Epidermal melanocyte (primary cell): ENCODE measurements at regions not wholly inside any gene's neighbourhood (a gene's known extent, or its start where the extent isn't known, plus 50 kb on each side); places are given as distances from the start of the nearest gene placed in this dataset.

Experiments
- DNase-seq: peaks from one replicate; pipeline ENCODE4 v3.0.0; 2011; ENCODE audit warnings: low spot score; ENCODE audit not compliant: insufficient read length

DNA sequence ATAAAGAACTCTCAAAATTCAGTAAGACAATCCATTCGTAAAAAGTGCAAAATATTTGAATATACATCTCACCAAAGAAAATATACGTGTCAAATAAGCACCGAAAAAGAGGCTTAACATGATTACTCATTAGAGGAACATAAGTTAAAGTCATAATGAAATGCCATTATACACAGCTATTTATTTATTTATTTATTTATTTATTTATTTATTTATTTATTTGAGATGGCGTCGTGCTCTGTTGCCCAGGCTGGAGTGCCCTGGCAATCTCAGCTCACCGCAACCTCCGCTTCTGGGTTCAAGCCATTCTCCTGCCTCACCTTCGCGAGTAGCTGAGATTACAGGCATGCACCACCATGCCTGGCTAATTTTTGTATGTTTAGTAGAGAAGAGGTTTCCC is 203.6 kb upstream of the UBASH3B start:
- DNase-seq = no peak

DNA sequence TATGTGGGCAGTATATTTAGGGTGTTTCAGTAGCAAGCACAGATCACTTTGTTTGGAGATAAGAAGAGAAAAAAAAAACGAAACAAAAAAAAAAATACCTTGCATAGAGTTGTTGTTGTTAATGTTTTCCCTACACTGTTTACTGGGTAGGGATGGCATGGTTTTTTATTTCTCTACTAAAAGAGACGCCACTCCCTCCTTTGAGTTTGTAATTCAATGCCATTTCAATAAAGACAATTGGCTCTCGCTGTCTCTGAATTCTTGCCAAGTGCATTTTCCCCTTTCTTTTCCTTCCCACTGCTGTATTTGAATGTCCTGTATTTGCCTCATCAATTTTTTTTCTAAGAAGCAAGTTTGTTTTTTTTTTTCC is 213.9 kb upstream of the UBASH3B start:
- no peak for DNase-seq

DNA sequence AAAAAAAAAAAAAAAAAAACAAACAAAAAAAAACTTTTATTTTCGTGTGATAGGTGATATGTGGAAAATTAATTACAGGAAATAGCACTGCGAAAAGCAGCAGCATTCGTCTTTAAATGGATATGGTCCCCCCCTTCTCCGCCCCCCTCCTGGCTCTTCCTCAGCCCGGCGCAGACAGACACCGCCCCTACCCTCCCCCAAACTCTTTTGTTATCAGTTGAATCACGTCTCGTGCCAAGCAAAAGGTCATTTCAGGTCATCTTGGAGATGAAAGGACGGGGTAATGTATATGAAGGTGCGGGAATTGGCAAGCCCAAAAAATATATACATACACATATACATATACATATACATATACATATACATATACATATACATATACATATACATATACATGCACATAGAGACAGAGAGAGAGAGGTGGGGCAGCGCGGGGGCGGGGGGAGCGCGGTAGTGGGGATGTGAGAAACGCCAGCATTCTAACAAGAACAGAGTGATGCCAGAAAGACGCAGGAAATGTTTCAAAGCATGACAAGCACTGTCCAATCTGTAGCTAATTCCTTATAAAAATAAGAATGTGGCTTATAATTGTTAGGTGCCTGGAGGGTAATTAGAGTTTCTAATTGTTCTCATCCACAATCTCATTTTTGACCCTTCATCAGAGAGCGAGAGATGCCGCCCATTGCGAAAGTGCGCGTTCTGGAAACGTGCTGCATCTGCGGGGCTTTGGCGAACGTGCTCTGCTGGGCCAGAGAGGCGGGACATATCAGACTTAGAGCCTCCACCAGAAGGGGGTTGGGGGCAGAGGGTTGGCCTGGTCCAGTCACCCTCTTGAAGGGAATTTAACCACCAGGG is 214.5 kb upstream of the UBASH3B start:
- no peak for DNase-seq

DNA sequence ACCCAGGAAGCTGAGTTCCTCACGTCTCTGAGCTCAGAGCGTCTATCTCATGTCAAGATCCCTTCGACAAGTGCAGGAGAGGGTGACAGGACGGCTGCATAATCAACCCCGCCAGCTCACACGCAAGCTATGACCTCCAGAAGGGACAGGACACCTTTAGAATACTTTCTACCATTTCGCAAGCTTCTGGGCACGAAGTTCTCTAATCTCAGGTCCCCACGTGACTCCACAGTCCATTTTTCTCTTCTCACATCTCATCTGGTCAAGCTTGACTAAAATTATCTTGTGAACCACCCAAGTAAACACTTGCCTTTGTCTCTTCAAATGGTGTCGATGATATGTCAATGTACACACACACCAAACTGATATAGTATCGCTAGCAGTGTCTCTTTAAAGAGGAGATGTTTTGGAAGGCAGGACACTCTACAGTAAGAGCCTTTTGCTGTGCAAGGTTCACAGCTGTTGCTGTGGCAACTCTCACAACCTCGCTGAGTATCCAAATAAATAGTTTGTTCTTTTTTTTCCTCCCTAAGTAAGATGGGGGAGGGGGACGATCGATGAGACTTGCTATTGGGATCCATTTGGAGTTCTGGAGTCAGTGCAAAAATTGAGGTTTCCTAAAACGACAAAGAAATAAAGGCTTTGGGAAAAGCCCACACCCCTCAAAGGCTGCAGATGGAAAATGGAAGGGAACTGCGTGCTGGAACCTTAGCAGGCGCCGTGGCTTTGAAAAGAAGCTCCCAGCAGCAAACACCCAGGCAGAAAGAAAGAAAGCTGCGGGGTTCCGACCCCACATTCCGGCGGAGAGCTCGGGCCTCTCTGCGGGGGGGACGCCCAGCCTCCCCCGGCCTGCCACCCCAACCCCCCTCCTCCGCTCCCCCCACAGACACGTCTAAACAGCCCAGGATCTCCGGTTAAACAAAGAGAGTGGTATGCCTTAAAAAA is 215.4 kb upstream of the UBASH3B start:
- no peak for DNase-seq

DNA sequence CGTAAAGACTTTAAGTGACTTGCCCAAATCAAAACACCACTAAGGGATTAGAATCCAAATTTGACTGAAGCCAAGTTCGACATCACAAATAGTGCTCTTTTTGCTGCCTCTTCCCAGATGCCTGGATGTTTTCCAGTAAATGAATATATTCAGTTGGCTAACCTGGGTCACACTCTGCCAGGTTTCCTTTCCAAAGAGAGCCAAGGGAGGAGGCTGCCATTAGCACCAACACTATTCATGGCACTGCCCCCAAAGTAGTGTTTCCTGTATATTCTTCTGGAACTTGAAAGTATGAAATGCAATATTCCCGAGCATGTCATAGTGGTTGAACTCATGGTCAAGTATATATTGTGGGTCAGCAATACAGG is 219.3 kb upstream of the UBASH3B start:
- no peak for DNase-seq

DNA sequence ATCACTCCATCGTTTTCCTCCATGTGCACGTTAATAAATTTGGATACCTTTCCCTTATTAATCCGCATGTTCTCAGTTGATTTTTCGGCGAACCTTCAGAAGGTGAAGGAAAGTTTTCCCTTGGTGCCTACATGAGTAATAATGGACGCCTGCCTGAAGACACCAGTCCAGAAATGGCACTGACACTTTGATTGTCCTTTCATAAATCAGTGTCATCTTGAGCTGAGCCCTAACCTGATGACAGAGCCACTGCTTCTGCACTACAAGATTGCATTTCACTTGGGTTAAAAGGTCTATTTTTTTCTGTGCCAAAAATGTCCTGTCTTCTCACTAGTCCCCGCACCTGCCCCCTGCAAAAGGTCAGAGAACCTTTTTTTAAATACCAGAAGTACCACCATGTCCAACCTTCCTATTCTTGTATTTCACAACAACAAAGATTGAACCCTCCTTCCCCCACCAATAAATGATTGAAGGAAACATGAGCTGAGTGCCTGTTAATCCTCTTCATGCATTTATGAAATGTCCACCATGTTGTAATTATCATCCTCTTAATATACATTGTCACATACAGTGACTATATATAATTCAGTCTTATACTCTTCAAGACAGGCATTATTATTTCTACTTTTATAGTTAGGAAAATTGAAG is 219.9 kb upstream of the UBASH3B start:
- DNase-seq = no peak

DNA sequence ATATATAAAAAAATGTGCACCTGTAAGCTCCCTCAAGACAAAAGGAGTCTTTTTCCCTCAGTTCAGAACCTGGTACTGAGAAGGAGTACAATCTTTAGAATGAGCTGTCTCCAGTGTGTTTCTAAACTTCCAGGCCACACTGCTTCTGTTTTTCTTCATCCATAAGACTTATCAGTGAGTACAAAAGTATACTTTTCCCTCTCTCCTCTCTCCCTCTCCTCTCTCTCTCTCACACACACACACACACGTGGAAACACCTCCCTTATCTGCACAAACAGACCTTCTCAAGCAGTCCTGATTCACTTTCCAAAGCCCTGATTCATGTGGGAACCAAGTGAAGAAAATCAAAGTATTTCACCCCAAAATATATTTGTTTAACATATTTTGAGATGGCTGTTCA is 220.7 kb upstream of the UBASH3B start:
- DNase-seq = no peak

DNA sequence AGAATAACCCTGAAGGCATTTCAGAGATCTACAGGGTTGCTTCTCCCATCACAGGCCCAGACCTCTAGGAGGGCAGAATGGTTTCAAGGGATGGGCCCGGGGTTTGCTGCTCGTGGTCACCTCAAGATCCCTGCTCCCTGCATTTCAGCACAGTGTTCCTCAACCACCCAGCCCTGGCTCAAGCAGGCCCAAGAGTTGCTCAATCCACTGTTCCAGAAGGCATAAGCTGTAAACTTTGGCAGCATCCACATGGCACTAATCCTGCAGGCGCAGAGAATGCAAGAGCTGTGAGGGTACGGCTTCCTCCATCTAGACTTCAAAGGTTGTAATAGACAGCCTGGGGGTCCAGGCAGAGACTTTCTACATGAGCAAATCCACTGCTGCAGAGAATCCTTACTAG is 225.0 kb upstream of the UBASH3B start:
- no peak for DNase-seq

DNA sequence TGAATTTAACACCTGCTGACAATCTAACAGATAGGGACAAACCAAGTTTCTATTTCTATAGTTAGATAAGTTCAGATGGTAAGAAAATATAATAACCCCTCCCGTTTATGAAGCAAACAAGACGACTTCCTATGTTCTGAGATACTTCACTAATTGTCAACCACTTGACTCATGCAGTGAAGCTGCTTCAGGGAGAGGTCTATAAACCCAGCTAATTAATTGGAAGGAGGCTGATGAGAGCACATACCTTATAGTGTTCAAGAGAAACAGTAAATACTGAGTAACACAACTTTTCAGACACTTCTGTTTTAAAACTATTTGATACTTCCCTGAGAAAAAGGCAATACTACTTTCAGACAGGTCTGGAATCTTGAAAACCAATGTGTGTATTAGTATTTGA is 229.4 kb upstream of the UBASH3B start:
- no peak for DNase-seq

DNA sequence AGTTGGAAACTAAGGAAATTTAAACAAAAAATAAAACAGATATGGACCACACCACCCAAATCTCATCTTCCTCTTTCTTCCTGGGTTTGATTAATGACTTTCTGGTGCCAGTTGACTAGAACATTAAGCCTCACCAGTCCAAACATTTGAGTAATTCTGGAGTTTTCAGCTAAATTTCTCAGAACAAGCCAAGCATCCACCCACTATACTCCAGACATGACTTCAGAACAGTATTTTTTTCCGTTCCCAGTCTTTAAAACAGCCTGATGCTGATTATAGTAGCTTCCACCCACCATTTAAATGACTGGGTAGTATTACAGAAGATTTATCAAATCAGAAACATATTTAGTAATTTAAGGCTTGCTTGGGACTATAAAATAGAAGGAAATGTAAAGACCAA is 230.9 kb upstream of the UBASH3B start:
- no peak for DNase-seq

DNA sequence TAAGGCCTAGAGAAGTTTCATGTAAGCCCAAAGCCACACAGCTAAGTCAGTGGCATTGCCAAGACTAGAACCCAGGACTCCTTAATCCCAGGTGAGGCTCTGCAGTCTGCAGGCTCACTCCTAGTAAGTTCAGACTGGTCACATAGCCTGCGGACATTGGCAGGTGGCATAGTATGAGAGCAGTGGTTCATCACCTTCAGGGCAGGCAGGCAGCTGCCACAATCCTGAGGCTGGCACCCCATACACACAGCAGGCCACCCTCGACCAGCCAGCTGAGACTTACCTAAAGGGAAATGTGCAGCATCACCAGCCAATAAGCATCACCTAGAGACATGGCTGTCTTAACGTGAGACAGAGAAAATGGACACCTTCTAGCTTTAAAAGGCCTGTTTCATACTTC is 231.6 kb upstream of the UBASH3B start:
- no peak for DNase-seq

DNA sequence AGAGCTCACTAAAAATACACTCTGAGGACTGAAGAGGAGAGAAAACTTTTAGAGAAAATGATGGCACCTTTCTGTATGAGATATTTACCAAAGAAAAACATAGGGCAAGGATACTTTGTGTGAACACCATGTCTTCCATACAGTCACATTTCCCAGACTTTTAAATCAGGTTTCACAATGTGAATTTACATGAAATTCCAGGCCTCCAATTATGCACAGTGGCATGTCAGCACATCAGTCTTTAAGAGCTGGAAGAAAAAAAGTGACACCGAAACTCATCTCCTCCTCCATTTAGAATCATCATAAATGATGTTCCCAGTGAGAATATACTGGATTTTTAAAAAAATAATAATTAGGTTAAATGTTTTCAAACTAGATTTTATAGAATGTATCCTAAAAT is 232.2 kb upstream of the UBASH3B start:
- no peak for DNase-seq

DNA sequence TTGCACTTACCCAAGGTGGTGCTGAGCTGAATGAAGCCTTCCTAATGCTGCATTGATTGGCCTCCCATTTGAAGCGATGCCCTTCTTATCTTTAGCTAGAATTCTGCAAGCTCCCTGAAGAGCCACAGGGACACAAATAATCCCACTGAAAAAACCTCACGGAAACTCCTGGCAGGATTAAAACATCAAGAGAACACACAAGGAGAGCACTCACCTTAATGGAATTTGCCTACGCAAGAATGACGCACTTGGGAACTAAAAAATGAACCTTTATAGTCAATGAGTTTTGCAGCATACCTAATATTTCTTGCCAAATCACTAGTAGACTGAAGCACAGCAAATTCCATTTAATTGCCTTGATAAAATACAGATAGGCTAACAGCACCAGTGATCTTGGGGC is 232.8 kb upstream of the UBASH3B start:
- DNase-seq = no peak

DNA sequence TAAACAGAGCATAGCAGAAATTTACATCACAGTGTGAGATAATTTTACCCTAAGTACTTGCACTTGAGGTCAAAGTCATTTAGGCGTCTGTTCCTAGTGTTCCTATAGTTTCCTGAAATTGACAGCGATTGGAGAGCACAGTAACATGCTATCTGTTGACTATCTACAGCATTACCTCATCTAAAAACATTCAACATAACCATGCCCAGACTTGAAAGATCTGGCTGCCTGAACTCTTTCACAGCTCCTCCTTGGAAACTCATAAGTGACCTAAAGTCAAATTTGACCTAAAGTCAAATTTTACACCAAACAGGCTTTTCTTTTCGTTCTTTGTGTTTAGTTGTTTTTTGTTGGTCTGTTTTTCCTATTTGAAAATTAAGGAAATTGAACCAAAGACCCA is 233.8 kb upstream of the UBASH3B start:
- no peak for DNase-seq

DNA sequence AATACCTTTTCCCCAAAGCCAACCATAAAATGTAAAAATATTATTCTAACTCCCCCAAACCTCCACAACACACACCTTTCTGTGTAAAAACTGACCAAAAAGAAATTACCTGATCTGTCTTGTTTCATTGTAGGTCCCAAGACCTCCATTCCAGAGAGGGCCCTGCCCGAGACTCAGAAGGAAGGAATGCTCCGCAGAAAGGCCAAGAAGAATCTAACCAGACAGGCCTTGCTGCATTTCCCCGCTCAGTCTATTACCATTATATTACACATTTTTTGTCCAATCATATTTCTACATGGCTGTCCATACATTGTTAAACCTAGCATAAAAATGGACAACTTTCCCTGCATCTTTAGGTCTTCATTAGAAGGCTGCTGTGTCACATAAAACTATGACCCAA is 237.5 kb upstream of the UBASH3B start:
- DNase-seq = no peak

DNA sequence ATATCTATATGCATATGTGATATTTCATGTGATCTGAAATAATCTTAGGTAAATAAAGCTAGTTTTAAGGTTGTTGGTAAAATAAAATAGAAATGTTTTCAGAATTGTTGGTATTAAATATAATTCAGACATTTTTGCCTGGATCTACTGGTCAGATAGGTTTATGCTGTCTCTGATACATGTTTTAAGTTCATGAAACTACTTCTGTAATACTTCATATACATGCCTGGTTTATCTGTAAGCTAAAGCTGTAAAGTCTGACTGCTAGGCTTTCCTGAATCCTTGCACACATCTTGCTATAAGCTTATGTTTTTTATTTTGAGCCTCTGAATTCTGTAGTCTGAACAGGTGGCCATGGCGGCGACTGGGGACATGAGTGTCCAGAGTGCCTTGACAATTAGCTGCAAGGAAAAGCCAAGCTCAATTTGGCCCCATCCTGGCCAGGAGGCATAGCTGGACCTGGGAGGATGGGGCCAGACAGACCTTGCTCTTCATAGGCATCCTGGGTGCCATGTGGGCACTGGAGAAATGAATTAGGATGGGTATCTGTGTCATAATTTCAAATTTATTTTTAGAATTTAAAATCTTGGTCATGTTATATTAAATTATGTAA is 241.0 kb upstream of the UBASH3B start:
- DNase-seq = no peak

DNA sequence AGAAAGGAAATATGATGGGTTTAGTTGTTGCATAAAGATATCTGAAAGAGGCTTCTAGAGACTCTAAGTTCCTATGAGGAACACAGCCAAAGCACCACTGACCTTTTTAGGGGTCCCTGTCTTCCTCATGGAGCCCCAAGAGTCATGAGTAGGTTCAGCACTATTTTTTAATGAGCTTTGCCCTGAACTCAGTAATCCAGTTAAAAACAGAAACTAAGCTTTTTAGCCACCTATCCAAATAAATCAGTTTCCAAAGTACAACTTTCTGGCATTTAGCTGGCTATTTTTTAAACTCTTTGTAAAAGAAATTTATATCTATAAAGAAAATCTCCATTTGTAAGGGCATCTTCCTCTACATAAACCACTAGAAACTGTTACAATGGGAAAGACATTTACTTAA is 241.8 kb upstream of the UBASH3B start:
- no peak for DNase-seq

DNA sequence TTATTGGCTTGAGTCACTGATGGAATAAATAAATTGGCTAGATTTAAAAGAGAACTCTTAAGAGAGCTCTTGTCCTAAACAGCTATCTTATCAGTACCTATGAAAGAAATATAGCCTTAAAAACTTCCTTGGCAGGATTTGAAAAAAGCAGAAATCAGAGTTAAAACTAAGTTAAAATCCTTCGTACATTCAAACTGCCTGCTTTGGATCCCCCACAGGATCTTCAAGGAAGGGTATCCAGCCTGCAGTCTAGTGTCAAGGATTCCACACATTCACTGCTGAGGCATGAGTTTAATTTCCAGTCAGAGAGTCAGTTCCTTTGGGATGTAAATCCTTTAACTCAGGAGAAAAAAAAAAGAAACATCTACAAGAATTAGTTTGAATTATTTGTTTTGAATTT is 242.9 kb upstream of the UBASH3B start:
- DNase-seq = no peak

DNA sequence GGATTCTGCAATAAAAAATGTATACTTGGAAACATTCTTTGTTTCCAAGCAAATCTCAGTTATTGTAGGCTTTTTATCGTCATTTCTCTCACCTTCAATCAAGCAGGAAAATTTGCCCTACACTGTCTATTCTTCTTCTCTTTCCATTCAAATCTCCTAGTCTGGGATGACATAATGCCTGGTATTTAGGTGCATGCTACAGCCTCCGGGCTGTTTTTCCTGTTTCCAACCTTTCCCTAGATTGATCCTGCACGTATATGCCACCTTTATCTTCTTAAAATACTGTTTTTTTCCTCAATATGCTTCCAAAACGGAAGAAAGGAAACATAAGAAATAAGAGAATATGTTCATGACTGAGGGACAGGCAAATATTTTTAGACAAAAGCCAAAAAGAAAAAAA is 249.1 kb upstream of the UBASH3B start:
- no peak for DNase-seq

DNA sequence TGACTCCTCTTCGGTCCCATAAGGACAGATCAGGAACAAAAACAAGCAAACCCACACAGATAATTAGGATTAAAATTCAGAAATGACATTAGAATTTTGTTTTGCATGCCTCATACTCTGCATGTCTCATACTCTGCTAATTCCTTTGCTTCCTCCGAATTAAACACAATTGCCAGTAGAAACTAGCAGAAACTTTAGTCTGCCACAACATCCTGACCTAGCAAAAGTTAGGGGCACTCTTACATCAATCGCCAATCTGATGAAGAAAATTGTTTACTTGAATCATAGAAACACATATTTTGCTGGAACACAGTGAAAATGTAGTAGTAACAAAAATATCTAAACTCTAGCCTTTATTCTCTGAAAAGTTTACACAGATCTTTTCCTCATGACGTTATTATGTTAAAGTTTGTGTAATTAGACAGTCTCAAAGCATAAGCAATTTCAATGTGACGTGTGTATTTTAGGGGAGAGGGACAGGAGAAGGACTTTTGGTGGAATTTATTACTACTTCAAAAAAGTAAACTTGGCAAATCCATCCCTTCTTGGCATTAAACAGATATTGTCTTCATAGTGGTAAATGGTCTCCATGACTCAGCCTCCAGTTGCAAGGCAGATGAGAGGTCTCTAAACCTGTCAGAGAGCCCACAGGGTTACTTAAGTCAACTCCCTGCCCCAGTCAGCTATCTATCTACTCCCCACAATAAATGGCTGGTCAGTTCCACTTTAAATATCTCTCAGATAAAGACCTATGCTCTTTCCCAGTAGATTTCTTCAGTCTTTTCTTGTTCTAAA is 249.8 kb upstream of the UBASH3B start:
- no peak for DNase-seq

DNA sequence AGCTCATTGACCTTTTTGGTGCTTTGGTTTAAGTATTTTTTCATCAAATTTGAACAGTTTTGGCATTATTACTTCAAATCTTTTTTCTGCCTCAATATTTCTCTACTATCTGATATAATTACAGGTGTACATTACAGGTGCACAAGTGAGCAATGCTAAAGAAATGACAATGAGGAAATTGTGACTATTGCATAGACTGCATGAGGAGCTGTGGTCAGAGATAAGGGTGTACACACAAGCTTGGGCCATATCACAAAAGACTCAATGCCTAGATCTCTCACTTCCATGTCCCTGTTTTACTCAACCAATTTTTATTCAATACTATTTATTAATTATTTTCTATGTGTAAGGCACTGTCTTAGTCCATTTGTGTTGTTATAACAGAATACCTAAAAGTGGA is 251.0 kb upstream of the UBASH3B start:
- DNase-seq = no peak
